NB4 (cell line): ENCODE measurements at regions not wholly inside any gene's neighbourhood (a gene's known extent, or its start where the extent isn't known, plus 50 kb on each side); places are given as distances from the start of the nearest gene placed in this dataset.

ENCODE experiments used
- DNase-seq: peaks from one replicate; pipeline ENCODE4 v3.0.0; 2010; ENCODE audit warnings: low read depth
- H3K4me3 ChIP-seq: one replicate; pipeline ENCODE4 v1.5.1; 2011; ENCODE audit warnings: mild to moderate bottlenecking, low read depth, low read length, moderate library complexity
- MYC ChIP-seq: IDR thresholded peaks from 2 replicates; pipeline ENCODE4 v1.6.1; 2011; ENCODE audit warnings: low read depth, low read length
- POLR2A ChIP-seq: IDR thresholded peaks from 2 replicates; pipeline ENCODE4 v1.6.1; 2011; ENCODE audit warnings: mild to moderate bottlenecking; ENCODE audit not compliant: insufficient read length; ENCODE audit errors: extremely low read depth
- TF ChIP-seq, protein P1 (sequence below): IDR thresholded peaks from 2 replicates; pipeline ENCODE4 v1.6.1; 2011; ENCODE audit warnings: low read depth, low read length
- TF ChIP-seq, protein P2 (sequence below): IDR thresholded peaks from one replicate; pipeline ENCODE4 v1.5.1; 2012; ENCODE audit warnings: low read depth, low read length

DNA sequence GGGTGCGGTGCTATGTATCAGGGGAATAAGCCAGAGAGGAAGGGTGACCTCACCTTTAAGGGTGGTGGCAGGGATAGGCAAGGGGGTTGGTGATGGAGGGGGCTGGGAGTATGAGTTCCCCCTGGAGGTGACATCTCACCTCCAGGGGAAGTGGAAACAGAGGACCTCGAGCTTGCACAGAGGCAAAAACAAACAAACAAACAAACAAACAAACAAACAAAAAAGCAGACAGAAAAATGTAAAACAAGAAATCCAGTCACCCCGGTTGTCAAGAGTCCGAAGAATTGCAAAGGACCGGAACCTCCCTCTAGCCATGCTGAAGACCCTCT lies 112.2 kb upstream of the MYL2 start:
- no peak for DNase-seq
- TF ChIP-seq POLR2A, result no peak
- TF ChIP-seq, protein P1, sequence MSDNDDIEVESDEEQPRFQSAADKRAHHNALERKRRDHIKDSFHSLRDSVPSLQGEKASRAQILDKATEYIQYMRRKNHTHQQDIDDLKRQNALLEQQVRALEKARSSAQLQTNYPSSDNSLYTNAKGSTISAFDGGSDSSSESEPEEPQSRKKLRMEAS, result no peak
- TF ChIP-seq MYC, result no peak
- TF ChIP-seq, protein P2, sequence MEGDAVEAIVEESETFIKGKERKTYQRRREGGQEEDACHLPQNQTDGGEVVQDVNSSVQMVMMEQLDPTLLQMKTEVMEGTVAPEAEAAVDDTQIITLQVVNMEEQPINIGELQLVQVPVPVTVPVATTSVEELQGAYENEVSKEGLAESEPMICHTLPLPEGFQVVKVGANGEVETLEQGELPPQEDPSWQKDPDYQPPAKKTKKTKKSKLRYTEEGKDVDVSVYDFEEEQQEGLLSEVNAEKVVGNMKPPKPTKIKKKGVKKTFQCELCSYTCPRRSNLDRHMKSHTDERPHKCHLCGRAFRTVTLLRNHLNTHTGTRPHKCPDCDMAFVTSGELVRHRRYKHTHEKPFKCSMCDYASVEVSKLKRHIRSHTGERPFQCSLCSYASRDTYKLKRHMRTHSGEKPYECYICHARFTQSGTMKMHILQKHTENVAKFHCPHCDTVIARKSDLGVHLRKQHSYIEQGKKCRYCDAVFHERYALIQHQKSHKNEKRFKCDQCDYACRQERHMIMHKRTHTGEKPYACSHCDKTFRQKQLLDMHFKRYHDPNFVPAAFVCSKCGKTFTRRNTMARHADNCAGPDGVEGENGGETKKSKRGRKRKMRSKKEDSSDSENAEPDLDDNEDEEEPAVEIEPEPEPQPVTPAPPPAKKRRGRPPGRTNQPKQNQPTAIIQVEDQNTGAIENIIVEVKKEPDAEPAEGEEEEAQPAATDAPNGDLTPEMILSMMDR, result no peak
- H3K4me3 ChIP-seq, result no peak overlapping the region

DNA sequence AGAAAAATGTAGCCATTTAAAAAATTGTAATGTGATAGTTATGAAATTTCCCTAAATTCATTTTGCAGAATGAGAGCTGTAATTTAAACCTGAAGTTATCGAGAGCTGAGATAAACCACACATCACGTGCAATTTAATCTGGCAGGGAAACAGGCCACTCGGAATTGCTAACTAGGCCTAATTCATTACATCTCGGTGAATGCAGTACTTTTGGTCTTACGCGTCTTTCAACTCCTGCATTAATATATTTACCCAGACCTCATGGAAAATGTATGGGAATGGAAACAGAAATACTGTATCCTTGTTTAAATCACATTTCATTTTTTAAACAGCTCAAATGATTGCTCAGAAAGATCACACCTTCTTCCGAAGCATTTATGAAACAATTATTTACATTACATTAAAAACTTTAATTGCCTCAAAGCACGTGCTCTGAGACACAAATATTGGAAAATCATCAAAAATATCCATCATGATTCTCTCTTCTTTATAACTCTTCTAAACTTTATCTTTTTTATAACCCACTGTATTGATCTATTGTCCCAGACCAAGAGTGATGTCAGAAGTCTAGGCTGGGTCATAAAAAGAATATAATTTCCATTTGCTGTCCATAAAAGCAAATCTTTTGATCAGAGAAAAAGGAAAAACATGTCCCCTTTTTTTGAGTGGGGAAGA lies 111.7 kb upstream of the MYL2 start:
- TF ChIP-seq, protein P1, result no peak
- TF ChIP-seq, protein P2, result no peak
- no peak for TF ChIP-seq MYC
- no peak overlapping the region for H3K4me3 ChIP-seq
- no peak for DNase-seq

DNA sequence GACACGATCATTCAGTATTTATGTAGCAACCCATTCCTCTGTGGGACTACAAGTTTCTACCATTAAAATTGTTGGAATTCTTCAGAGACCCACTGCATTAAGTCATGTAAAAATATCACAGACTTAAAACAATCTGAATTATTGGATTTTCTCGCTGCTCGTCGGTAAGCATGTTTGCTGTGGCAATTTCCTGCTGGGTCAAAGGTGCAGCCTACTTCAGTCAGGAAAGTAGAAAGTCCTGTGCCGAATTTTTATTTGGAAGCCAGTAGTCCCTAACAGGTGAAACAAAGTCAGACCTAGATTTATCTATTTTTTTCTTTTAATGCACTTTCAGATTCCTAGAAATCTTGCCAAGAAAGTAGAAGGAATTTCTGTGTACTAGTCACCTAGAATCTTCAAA lies 110.4 kb upstream of the MYL2 start:
- H3K4me3 ChIP-seq, result no peak overlapping the region
- no peak for TF ChIP-seq POLR2A
- TF ChIP-seq, protein P2, result no peak
- TF ChIP-seq, protein P1, result no peak
- TF ChIP-seq MYC, result no peak
- DNase-seq, result no peak

DNA sequence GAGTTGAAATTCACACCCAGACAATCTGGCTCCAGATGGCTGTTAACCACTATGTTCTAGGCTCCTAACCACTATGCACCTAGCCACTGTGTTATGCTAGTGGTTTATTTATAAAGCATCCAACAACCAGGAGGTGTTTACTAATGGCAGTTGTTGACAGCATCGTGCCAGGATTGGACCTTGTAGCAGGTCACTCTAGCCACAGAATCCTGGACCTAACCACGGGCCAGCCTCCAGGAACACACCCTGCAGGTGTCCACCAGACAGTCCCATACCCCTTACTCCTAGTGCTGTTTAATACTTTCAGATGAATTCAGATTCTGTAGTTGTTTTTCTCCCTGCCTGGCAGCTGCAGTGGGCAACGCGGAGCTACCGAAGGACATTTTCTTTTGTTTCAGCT lies 109.4 kb upstream of the MYL2 start:
- TF ChIP-seq, protein P2, result no peak
- TF ChIP-seq POLR2A (no peak), MYC (no peak)

DNA sequence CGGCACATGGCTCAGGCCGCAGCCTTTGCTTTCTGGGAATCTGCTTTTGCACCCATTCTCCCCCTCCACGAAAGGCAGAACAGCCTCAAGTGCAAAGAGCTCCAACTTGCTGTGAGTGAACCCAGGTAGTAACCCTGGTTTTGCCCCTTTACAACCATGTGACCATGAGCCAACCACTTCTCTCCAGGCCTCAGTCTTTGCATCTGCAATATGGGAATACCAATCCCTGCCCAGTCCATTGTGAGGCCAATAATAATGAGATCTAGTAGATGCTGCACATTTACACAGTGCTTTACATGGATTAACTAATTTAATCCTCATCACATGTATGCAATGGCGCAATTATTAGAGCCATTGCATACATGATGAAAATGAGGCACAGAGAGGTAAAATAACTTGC lies 108.9 kb upstream of the MYL2 start:
- TF ChIP-seq, protein P2, result no peak
- TF ChIP-seq MYC (no peak), POLR2A (no peak)
- TF ChIP-seq, protein P1, result no peak
- no peak overlapping the region for H3K4me3 ChIP-seq
- no peak for DNase-seq

More for the DNA sequence above, 109.4 kb upstream of the MYL2 start:
- H3K4me3 ChIP-seq, result no peak overlapping the region
- DNase-seq, result no peak

DNA sequence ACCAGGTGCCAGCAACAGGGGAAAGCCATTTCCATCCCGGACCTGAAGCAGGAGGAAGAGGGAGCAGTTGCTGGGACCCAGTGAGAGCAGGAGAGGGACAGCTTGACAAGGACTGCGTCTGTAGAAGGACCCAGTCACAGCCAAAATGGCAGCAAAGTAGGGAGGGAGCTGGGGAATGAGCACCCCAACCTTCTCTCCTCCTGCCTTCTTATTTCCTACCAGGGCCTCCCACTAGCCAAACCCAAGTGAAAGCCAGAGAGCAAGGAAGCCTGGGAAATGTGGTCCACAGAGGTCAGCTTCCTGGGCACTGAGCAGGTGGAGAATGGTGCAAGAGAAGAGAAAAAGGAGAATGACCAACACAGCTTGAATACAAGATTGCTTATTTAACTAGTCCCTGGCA lies 108.5 kb upstream of the MYL2 start:
- TF ChIP-seq, protein P2, result no peak
- no peak for TF ChIP-seq POLR2A
- no peak for TF ChIP-seq MYC
- TF ChIP-seq, protein P1, result no peak

More for the DNA sequence above, 108.5 kb upstream of the MYL2 start:
- DNase-seq, result no peak
- H3K4me3 ChIP-seq, result no peak overlapping the region
